Pancreas (tissue), 10 donors: ENCODE measurements at regions not wholly inside any gene's neighbourhood (a gene's known extent, or its start where the extent isn't known, plus 50 kb on each side); places are given as distances from the start of the nearest gene placed in this dataset.

Experiments used
- ATAC-seq, 4 donors: fragments of 200-7000 bp; cut with Tn5 transposase; one replicate each; pipeline versions ENCODE4 v1.8.0 to v1.9.1; 2020; ENCODE audit warnings: mild to moderate bottlenecking in 4 of 4, moderate library complexity in 4 of 4
- DNase-seq, 6 donors: peaks; one replicate each; pipeline ENCODE4 v3.0.0-alpha.2; 2020
- FAIRE-seq: peaks from 2 replicates; lab custom pipeline; 2012; peaks lifted over from hg19 to GRCh38; lab: Jason Lieb, UNC
- H3K27ac ChIP-seq, 4 donors: fragments of 200-600 bp; sonication (generic); 1 replicate in 3 of 4; 2 replicates in 1 of 4; pipeline versions ENCODE4 v1.5.0 to v1.8.0; 2020
- H3K27me3 ChIP-seq, 4 donors: fragments of 200-600 bp; one replicate each; pipeline ENCODE4 v1.8.0; 2021
- H3K36me3 ChIP-seq, 3 donors: fragments of 200-600 bp; sonication (generic) in 1 of 3; one replicate each; pipeline versions ENCODE4 v1.5.0 to v1.8.0; 2020 to 2021
- H3K4me1 ChIP-seq, 3 donors: fragments of 200-600 bp; one replicate each; pipeline ENCODE4 v1.8.0; 2021
- H3K4me3 ChIP-seq, 4 donors: fragments of 200-600 bp; sonication (generic) in 2 of 4; one replicate each; pipeline versions ENCODE4 v1.5.0 to v1.8.0; 2020 to 2021
- H3K9me3 ChIP-seq, 4 donors: fragments of 200-600 bp; one replicate each; pipeline ENCODE4 v1.8.0; 2021
- CTCF ChIP-seq, 4 donors: fragments of 200-600 bp; sonication (generic) in 3 of 4; IDR thresholded peaks; one replicate each; pipeline versions ENCODE4 v1.5.0 to v1.8.0; 2021; ENCODE audit warnings: antibody characterized with exemption in 4 of 4
- WGBS, 2 donors: extraction: QIAGEN DNeasy Blood & Tissue Kit; methylation state at CpG; one replicate each; pipeline ENCODE4 v1.1.7; 2013; 5-methylcytosine and 5-hydroxymethylcytosine counted together
- intact Hi-C, 3 donors: fragments of 100-400 bp; cut with DNase I; formaldehyde crosslinking; loops; one replicate each; pipeline versions ENCODE4 v1.11.1 to v1.14.2; 2022
- donor health status: healthy with polysubstance abuse.
- donor health status: DM: no; HTN: no; CAD: no; lungs with moderate emphysema.
- donor health status: DM: no; HTN: no; CAD: no.
- donor health status: control.
- donor health status: control.
- donor health status: Bipolar disorder and iron deficiency.
- donor health status: DM: yes; HTN: yes; CAD: no.
- donor health status: DM: no; HTN: no; CAD: no.
- donor health status: DM: no; HTN: no; CAD: no.
- donor health status: DM: yes; HTN: yes; CAD: no.

GRCh38 chr4:128345650-128346049 is 58.0 kb upstream of the PGRMC2 start:
- intact Hi-C loops = no loop called here
- no peak for DNase-seq
- no peak for FAIRE-seq
- no peak overlapping the region for H3K27ac ChIP-seq
- no peaks in the 10 kb centered on the region for H3K9me3 ChIP-seq
- no peaks in the 10 kb centered on the region for H3K27me3 ChIP-seq
- no peak overlapping the region for H3K4me3 ChIP-seq
- 37 to 40% methylated on average over 1 of the region's 1 CpG for whole genome bisulfite sequencing, 2 donors
- no peak for TF ChIP-seq CTCF (IDR thresholded peaks at IDR 0.05)
- ATAC-seq = no peak
- H3K36me3 ChIP-seq = no peaks in the 10 kb centered on the region
- peaks cover 0 to 10% (median 0%) of the 10 kb centered on the region in 3 donors for H3K4me1 ChIP-seq

GRCh38 chr4:128342762-128343161 is 55.1 kb upstream of the PGRMC2 start:
- DNase-seq = no peak
- no peak for ATAC-seq
- Histone ChIP-seq H3K27me3 (no peaks in the 10 kb centered on the region), H3K9me3 (no peaks in the 10 kb centered on the region), H3K36me3 (no peaks in the 10 kb centered on the region), H3K4me3 (no peak overlapping the region), H3K4me1 (peaks cover 0 to 10% (median 0%) of the 10 kb centered on the region in 3 donors), H3K27ac (no peak overlapping the region)
- no peak for FAIRE-seq
- no peak for TF ChIP-seq CTCF (IDR thresholded peaks at IDR 0.05)
- WGBS, 2 donors = 85% methylated on average over 1 of the region's 1 CpG
- intact Hi-C loops = no loop called here

- FAIRE-seq (no peak), ATAC-seq (peak in 1 of 4 donors; percentile 46)
These were observed 54.0 kb upstream of the PGRMC2 start for GRCh38 chr4:128341634-128342033.

GRCh38 chr4:128338634-128339355 is 51.2 kb upstream of the PGRMC2 start:
- H3K4me1 ChIP-seq = no peaks in the 10 kb centered on the region
- H3K4me3 ChIP-seq = no peak overlapping the region
- H3K36me3 ChIP-seq = no peaks in the 10 kb centered on the region
- WGBS, 2 donors = 87 to 91% methylated on average over 4 of the region's 4 CpGs
- no peak overlapping the region for H3K27ac ChIP-seq
- no peaks in the 10 kb centered on the region for H3K9me3 ChIP-seq
- no peak for FAIRE-seq
- intact Hi-C loops = no loop called here
- ATAC-seq = no peak
- no peak for DNase-seq
- no peak for TF ChIP-seq CTCF (IDR thresholded peaks at IDR 0.05)
- H3K27me3 ChIP-seq = no peaks in the 10 kb centered on the region

More at GRCh38 chr4:128341634-128342033, 54.0 kb upstream of the PGRMC2 start:
- DNase-seq = no peak
- Histone ChIP-seq H3K36me3 (no peaks in the 10 kb centered on the region), H3K27ac (no peak overlapping the region), H3K9me3 (no peaks in the 10 kb centered on the region), H3K27me3 (no peaks in the 10 kb centered on the region), H3K4me1 (no peaks in the 10 kb centered on the region), H3K4me3 (no peak overlapping the region)
- 91% methylated on average over 4 of the region's 4 CpGs for WGBS, 2 donors
- no peak for TF ChIP-seq CTCF (IDR thresholded peaks at IDR 0.05)
- intact Hi-C loops = no loop called here

- Histone ChIP-seq H3K27ac (no peak overlapping the region), H3K36me3 (no peaks in the 10 kb centered on the region), H3K27me3 (no peaks in the 10 kb centered on the region), H3K4me3 (no peak overlapping the region), H3K4me1 (no peaks in the 10 kb centered on the region), H3K9me3 (no peaks in the 10 kb centered on the region)
- no peak for FAIRE-seq
- intact Hi-C loops = no loop called here
- TF ChIP-seq CTCF (IDR thresholded peaks at IDR 0.05) = no peak
- WGBS, 2 donors = 81 to 86% methylated on average over 2 of the region's 2 CpGs
- ATAC-seq = no peak
- no peak for DNase-seq
These were observed 50.2 kb upstream of the PGRMC2 start for GRCh38 chr4:128337863-128338262.
